Breast epithelium (tissue), 4 donors: ENCODE measurements at regions not wholly inside any gene's neighbourhood (a gene's known extent, or its start where the extent isn't known, plus 50 kb on each side); places are given as distances from the start of the nearest gene placed in this dataset.

Experiments
- DNase-seq, 2 donors: peaks; one replicate each; pipeline ENCODE4 v3.0.0-alpha.2; 2019; ENCODE audit warnings: low spot score in 2 of 2
- H3K27ac ChIP-seq, 2 donors: fragments of 200-600 bp; sonication (generic) in 1 of 2; one replicate each; pipeline ENCODE4 v1.5.1; 2016 to 2019; ENCODE audit warnings: mild to moderate bottlenecking in 1 of 2
- H3K27me3 ChIP-seq, 2 donors: fragments of 200-600 bp; sonication (generic) in 1 of 2; one replicate each; pipeline versions ENCODE4 v1.5.1 to v1.6.0; 2017 to 2019; ENCODE audit warnings: control low read depth in 1 of 2, mild to moderate bottlenecking in 1 of 2
- H3K36me3 ChIP-seq: fragments of 200-600 bp; one replicate; pipeline ENCODE4 v1.5.1; 2019
- H3K4me1 ChIP-seq, 2 donors: fragments of 200-600 bp; sonication (generic); one replicate each; pipeline ENCODE4 v1.5.1; 2016 to 2019; ENCODE audit warnings: control low read depth in 1 of 2
- H3K4me3 ChIP-seq, 3 donors: fragments of 200-600 bp; sonication (generic); 1 replicate in 2 of 3; 2 replicates in 1 of 3; pipeline ENCODE4 v1.5.1; 2016 to 2019; ENCODE audit warnings: mild to moderate bottlenecking in 3 of 3, moderate library complexity in 2 of 3
- H3K9me3 ChIP-seq, 2 donors: fragments of 200-600 bp; sonication (generic) in 1 of 2; one replicate each; pipeline ENCODE4 v1.5.1; 2016 to 2019; ENCODE audit warnings: control low read depth in 1 of 2
- POLR2A ChIP-seq: fragments of 450-650 bp; IDR thresholded peaks from one replicate; pipeline ENCODE4 v1.6.1; 2016; ENCODE audit warnings: antibody characterized with exemption, mild to moderate bottlenecking, moderate library complexity
- POLR2AphosphoS5 ChIP-seq, 3 donors: sonication (generic); formaldehyde crosslinking; IDR thresholded peaks; one replicate each; pipeline ENCODE4 v1.6.1; 2017; ENCODE audit warnings: antibody characterized with exemption in 3 of 3
- intact Hi-C: fragments of 100-400 bp; cut with DNase I; formaldehyde crosslinking; loops from one replicate; pipeline ENCODE4 v1.15.1; 2023; ENCODE audit warnings: low total_unique reads
- TF ChIP-seq, protein P1 (sequence below), 3 donors: fragments of 450-650 bp; IDR thresholded peaks; one replicate each; pipeline ENCODE4 v1.5.1; 2016 to 2017; ENCODE audit warnings: antibody characterized with exemption in 3 of 3, mild to moderate bottlenecking in 3 of 3, moderate library complexity in 3 of 3

DNA sequence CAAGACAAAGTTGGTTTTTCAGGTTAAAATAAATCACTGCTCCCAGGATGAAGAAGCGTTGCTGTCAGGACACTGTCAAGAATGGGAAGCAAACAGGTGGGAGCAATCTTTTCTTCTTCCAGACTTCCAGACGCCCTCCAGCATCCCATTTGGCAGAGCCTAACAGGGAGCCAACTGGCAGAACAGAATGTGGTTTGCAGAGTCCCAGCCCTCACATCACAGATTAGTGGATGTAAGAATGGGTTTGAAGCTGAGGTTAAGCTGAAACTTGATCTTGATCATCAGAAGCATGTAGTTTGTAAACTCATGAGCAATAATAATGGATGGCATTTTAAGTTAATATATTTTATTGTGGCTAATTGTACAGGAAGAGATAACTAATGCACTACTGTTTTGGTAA is 636.4 kb downstream of the SLC6A15 start:
- Histone ChIP-seq H3K4me1 (no peaks in the 10 kb centered on the region), H3K27ac (no peak overlapping the region), H3K4me3 (no peak overlapping the region), H3K9me3 (peaks cover 6% of the 10 kb centered on the region in 2 donors), H3K36me3 (no peaks in the 10 kb centered on the region), H3K27me3 (no peaks in the 10 kb centered on the region)
- no peak for DNase-seq
- intact Hi-C loops: no loop called here
- TF ChIP-seq POLR2A (no peak), POLR2AphosphoS5 (IDR thresholded peaks at IDR 0.05) (no peak)
- TF ChIP-seq, protein P1, sequence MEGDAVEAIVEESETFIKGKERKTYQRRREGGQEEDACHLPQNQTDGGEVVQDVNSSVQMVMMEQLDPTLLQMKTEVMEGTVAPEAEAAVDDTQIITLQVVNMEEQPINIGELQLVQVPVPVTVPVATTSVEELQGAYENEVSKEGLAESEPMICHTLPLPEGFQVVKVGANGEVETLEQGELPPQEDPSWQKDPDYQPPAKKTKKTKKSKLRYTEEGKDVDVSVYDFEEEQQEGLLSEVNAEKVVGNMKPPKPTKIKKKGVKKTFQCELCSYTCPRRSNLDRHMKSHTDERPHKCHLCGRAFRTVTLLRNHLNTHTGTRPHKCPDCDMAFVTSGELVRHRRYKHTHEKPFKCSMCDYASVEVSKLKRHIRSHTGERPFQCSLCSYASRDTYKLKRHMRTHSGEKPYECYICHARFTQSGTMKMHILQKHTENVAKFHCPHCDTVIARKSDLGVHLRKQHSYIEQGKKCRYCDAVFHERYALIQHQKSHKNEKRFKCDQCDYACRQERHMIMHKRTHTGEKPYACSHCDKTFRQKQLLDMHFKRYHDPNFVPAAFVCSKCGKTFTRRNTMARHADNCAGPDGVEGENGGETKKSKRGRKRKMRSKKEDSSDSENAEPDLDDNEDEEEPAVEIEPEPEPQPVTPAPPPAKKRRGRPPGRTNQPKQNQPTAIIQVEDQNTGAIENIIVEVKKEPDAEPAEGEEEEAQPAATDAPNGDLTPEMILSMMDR (IDR thresholded peaks at IDR 0.05): no peak

DNA sequence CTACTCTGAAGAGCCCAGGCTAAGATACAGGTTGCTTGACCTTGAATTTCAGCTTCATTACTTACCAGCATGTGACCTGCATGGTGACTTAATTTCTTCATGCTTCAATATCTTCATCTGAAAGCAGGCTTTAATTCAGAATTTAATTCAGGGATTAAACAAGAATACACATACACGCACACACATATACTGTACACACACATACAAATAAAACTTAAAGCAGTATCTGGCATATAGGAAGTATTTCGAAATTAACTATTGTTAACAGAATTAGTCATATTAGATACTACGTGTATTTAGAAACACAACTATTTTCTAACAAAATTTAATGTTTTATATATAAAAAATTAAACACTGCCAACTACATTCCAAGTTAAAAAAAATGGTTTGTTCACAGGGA is 640.3 kb downstream of the SLC6A15 start:
- H3K36me3 ChIP-seq: no peaks in the 10 kb centered on the region
- no peak for TF ChIP-seq POLR2AphosphoS5 (IDR thresholded peaks at IDR 0.05)
- no peak for TF ChIP-seq POLR2A
- TF ChIP-seq, protein P1 (IDR thresholded peaks at IDR 0.05): no peak
- H3K27me3 ChIP-seq: no peaks in the 10 kb centered on the region
- intact Hi-C loops: no loop called here
- H3K9me3 ChIP-seq: no peaks in the 10 kb centered on the region
- H3K27ac ChIP-seq: no peak overlapping the region
- DNase-seq: no peak
- H3K4me3 ChIP-seq: no peak overlapping the region
- no peaks in the 10 kb centered on the region for H3K4me1 ChIP-seq

DNA sequence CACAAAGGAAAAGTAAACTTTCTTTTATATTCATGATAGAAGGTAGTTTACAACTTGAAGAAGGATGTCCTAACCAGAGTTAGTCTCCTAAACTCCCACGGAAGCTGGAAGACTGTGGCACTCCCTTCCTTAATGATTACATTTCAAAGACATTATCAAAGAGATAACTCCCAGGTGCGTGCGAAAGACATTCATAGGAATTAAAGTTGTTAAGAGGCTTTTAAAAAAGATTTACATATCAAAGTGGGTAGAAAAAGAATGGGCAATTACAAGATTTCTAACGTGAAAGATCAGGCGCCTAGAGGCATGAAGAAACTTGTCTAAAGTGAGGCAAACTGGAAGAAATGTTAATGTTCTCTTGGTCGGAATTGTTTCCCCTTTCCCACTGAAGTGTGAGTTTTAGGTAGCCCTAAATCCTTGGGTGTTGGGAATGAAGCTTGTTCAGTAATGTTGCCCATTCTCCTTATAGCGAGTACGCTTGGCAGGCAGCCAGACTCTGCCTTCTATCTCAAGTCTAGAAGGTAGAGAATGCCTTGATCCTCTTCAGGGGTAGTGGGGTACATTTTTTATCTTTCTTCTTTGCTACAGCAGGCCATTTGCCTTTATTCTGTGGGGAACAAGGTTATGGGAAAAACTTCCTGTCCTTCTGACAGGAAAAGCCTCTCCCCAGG is 642.0 kb downstream of the SLC6A15 start:
- intact Hi-C loops: no loop called here
- Histone ChIP-seq H3K27me3 (no peaks in the 10 kb centered on the region), H3K9me3 (no peaks in the 10 kb centered on the region), H3K4me3 (no peak overlapping the region), H3K27ac (no peak overlapping the region), H3K4me1 (no peaks in the 10 kb centered on the region), H3K36me3 (no peaks in the 10 kb centered on the region)
- no peak for DNase-seq
- TF ChIP-seq POLR2AphosphoS5 (IDR thresholded peaks at IDR 0.05) (no peak), POLR2A (no peak)
- TF ChIP-seq, protein P1 (IDR thresholded peaks at IDR 0.05): no peak

DNA sequence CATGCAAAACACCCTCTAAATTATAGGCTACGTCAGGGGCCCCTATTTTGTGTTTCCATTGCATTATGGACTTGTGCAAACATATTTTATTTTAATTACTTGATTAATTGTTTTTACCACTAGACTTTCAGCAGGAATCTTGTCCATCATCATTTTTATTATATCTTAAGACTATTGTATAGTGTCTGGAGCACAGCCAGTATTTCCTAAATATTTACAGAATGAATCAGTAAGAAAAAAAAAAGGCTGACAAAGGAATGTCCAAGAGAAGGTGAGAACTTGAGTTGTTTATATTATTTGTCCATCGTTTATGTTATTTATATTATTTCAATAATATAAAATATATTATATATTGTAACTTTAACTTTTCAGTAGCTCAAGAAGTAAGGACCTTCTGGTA is 664.7 kb downstream of the SLC6A15 start:
- intact Hi-C loops: no loop called here
- no peak overlapping the region for H3K4me3 ChIP-seq
- TF ChIP-seq, protein P1 (IDR thresholded peaks at IDR 0.05): no peak
- TF ChIP-seq POLR2AphosphoS5 (IDR thresholded peaks at IDR 0.05): no peak
- TF ChIP-seq POLR2A: no peak
- H3K36me3 ChIP-seq: no peaks in the 10 kb centered on the region
- H3K9me3 ChIP-seq: no peaks in the 10 kb centered on the region
- H3K27me3 ChIP-seq: no peaks in the 10 kb centered on the region
- no peak for DNase-seq
- no peaks in the 10 kb centered on the region for H3K4me1 ChIP-seq
- no peak overlapping the region for H3K27ac ChIP-seq

DNA sequence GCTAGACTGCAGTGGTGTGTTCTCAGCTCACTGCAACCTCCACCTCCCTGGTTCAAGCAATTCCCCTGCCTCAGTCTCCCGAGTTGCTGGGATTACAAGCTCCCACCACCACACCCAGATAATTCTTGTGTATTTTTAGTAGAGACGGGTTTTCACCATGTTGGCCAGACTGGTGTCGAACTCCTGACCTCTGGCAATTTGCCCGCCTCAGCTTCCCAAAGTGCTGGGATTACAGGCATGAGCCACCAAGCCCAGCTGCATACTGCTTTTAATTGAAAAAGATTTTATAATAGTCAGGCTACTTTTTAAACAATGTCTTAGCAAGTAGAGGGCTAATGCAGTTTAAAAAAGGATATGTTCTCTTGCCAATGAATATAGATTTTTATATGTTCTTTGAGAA is 668.9 kb downstream of the SLC6A15 start:
- TF ChIP-seq, protein P1 (IDR thresholded peaks at IDR 0.05): no peak
- no peak for TF ChIP-seq POLR2A
- TF ChIP-seq POLR2AphosphoS5 (IDR thresholded peaks at IDR 0.05): no peak
- DNase-seq: no peak

More for the DNA sequence above, 668.9 kb downstream of the SLC6A15 start:
- intact Hi-C loops: no loop called here
- no peaks in the 10 kb centered on the region for H3K36me3 ChIP-seq
- no peaks in the 10 kb centered on the region for H3K4me1 ChIP-seq
- no peaks in the 10 kb centered on the region for H3K27me3 ChIP-seq
- H3K4me3 ChIP-seq: no peak overlapping the region
- H3K27ac ChIP-seq: no peak overlapping the region
- H3K9me3 ChIP-seq: no peaks in the 10 kb centered on the region
